ENCODE measurements at regions not wholly inside any gene's neighbourhood (a gene's known extent, or its start where the extent isn't known, plus 50 kb on each side); places are given as distances from the start of the nearest gene placed in this dataset.

- H3K4me1 Mint-ChIP-seq, result peaks cover 16% of the 10 kb centered on the region
- no peak for TF ChIP-seq CTCF (IDR thresholded peaks at IDR 0.05; ENCODE audit: unreplicated experiment in 3 of 3)
- H3K27me3 Mint-ChIP-seq (ENCODE audit: low read depth), result no peaks in the 10 kb centered on the region
- H3K4me3 Mint-ChIP-seq, result no peak overlapping the region
- H3K9me3 Mint-ChIP-seq, result no peaks in the 10 kb centered on the region
- no peak overlapping the region for H3K27ac Mint-ChIP-seq
- H3K36me3 Mint-ChIP-seq (ENCODE audit: low read depth), result no peaks in the 10 kb centered on the region
These were observed 157.4 kb upstream of the ZFHX3 start for GRCh38 chr16:73205153-73205886.

GRCh38 chr16:73204359-73205152, 156.6 kb upstream of the ZFHX3 start:
- no peak overlapping the region for H3K27ac Mint-ChIP-seq
- H3K27me3 Mint-ChIP-seq (ENCODE audit: low read depth), result no peaks in the 10 kb centered on the region
- TF ChIP-seq CTCF (IDR thresholded peaks at IDR 0.05; ENCODE audit: unreplicated experiment in 3 of 3), result no peak
- H3K4me1 Mint-ChIP-seq, result peaks cover 16% of the 10 kb centered on the region
- no peak overlapping the region for H3K4me3 Mint-ChIP-seq
- H3K9me3 Mint-ChIP-seq, result no peaks in the 10 kb centered on the region
- no peaks in the 10 kb centered on the region for H3K36me3 Mint-ChIP-seq (ENCODE audit: low read depth)

- no peak for TF ChIP-seq CTCF (IDR thresholded peaks at IDR 0.05; ENCODE audit: unreplicated experiment in 3 of 3)
- Mint-ChIP-seq H3K9me3 (no peaks in the 10 kb centered on the region), H3K4me1 (peaks cover 16% of the 10 kb centered on the region), H3K4me3 (no peak overlapping the region), H3K27me3 (ENCODE audit: low read depth) (no peaks in the 10 kb centered on the region), H3K27ac (peak overlapping the region in 2 of 3 experiments; percentile 29 to 44), H3K36me3 (ENCODE audit: low read depth) (no peaks in the 10 kb centered on the region)
These were observed 154.3 kb upstream of the ZFHX3 start for GRCh38 chr16:73202161-73202729.

- H3K9me3 Mint-ChIP-seq, result no peaks in the 10 kb centered on the region
- no peak overlapping the region for H3K27ac Mint-ChIP-seq
- H3K36me3 Mint-ChIP-seq (ENCODE audit: low read depth), result no peaks in the 10 kb centered on the region
- no peak overlapping the region for H3K4me3 Mint-ChIP-seq
- peaks cover 16% of the 10 kb centered on the region for H3K4me1 Mint-ChIP-seq
- TF ChIP-seq CTCF (IDR thresholded peaks at IDR 0.05; ENCODE audit: unreplicated experiment in 3 of 3), result no peak
- H3K27me3 Mint-ChIP-seq (ENCODE audit: low read depth), result peaks cover 4% of the 10 kb centered on the region
These were observed 151.3 kb upstream of the ZFHX3 start for GRCh38 chr16:73199214-73199613.

- Mint-ChIP-seq H3K4me3 (no peak overlapping the region), H3K4me1 (peaks cover 16% of the 10 kb centered on the region), H3K27ac (no peak overlapping the region), H3K27me3 (ENCODE audit: low read depth) (peaks cover 4% of the 10 kb centered on the region), H3K36me3 (ENCODE audit: low read depth) (no peaks in the 10 kb centered on the region), H3K9me3 (no peaks in the 10 kb centered on the region)
- no peak for TF ChIP-seq CTCF (IDR thresholded peaks at IDR 0.05; ENCODE audit: unreplicated experiment in 3 of 3)
These were observed 150.6 kb upstream of the ZFHX3 start for GRCh38 chr16:73198481-73198880.

Measured in nephron (organoid).